ENCODE measurements at regions not wholly inside any gene's neighbourhood (a gene's known extent, or its start where the extent isn't known, plus 50 kb on each side); places are given as distances from the start of the nearest gene placed in this dataset.
"Not testable (repeated sequence)": the region's sequence is repeated elsewhere in the genome, so short reads cannot be mapped to it uniquely, and the experiment has no call there.

- FAIRE-seq (no peak), DNase-seq (ENCODE audit: low spot score) (no peak)
Observed at GRCh38 chrX:18102006-18102405, 118.7 kb downstream of the BEND2 start.

DNA sequence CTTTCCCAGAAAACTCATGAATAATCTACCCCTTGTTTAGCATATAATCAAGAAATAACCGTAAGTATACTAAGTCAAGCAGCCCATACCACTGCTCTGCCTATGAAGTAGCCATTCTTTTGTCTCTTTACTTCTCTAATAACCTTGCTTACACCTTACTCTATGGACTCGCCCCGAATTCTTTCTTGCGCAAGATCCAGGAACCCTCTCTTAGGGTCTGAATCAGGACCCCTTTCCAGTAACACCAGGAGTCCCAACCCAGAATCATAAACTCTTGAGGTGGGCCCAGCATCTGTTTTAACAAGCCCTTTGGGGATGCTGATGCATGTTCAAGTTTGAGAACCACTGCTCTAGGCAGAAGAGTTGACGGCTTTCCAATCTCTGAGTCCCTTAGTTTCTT, 119.6 kb downstream of the BEND2 start:
- FAIRE-seq (no peak), DNase-seq (ENCODE audit: low spot score) (no peak)

DNA sequence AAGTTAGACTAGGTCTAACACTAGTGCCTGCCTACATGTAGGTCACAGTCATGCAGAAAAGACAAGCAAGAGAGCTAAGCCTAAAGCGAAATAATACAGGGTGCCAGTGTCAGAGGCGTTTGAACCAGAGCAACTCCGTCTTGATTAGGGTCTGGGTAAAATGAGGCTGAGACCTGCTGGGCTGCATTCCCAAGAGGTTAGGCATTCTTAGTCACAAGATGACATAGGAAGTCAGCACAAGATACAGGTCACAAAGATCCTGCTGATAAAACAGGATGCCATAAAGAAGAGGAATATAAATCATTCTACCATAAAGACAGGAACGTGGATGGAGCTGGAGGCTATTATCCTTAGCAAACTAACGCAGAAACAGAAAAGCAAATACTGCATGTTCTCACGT, 120.9 kb downstream of the BEND2 start:
- FAIRE-seq, result no peak
- DNase-seq (ENCODE audit: low spot score), result no peak

GRCh38 chrX:18098763-18099162, 121.9 kb downstream of the BEND2 start:
- DNase-seq (ENCODE audit: low spot score), result no peak
- no peak for FAIRE-seq

GRCh38 chrX:18076434-18076833, 144.3 kb downstream of the BEND2 start:
- no peak for DNase-seq (ENCODE audit: low spot score)
- no peak for FAIRE-seq

- DNase-seq (ENCODE audit: low spot score), result no peak
- no peak for FAIRE-seq
Observed at GRCh38 chrX:18075603-18076002, 145.1 kb downstream of the BEND2 start.

DNA sequence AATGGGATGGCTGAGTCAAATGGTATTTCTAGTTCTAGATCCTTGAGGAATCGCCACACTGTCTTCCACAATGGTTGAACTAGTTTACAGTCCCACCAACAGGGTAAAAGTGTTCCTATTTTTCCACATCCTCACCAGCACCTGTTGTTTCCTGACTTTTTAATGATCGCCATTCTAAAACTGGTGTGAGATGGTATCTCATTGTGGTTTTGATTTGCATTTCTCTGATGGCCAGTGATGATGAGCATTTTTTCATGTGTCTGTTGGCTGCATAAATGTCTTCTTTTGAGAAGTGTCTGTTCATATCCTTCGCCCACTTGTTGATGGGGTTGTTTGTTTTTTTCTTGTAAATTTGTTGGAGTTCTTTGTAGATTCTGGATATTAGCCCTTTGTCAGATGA, 152.6 kb downstream of the BEND2 start:
- not testable (repeated sequence) for DNase-seq (ENCODE audit: low spot score); FAIRE-seq

GRCh38 chrX:18065956-18066355, 154.7 kb downstream of the BEND2 start:
- DNase-seq (ENCODE audit: low spot score), result no peak
- no peak for FAIRE-seq

DNA sequence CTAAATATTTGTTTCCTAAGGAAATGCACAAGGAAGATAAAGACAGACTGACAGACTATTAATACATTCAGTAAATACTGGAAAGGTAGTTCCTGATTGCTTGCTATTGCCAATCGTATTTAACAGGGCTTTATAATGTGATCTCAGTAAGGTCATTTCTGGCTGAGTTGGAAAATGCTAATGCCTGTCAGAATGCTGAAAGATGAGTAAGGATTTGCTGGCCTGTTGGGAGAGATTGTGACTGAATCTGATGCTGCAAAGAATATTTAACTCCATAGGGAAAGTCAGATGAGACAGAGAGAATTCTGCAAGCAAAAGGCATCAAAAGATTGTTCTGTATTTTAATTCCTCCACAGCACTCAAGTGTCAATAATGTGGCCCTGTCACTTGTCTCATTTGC, 169.0 kb downstream of the BEND2 start:
- no peak for DNase-seq (ENCODE audit: low spot score)
- no peak for FAIRE-seq

DNA sequence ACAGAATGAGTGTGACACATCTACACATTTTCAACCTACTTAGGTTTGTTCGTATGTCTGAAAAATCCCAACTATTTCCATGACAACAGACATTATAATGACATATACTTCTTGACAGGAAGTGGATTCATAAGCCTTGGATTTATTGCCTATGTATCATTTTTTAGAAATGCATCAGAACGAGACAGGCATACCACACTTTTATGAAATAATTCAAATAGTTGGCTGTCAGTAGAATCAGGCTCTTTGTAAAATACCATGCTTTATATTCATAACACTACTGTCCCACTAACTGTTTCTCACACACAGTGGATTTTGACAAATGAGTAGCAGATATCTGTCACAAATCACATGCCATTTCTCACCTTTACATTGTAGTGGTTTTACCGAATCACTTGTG, 173.2 kb downstream of the BEND2 start:
- no peak for DNase-seq (ENCODE audit: low spot score)

DNA sequence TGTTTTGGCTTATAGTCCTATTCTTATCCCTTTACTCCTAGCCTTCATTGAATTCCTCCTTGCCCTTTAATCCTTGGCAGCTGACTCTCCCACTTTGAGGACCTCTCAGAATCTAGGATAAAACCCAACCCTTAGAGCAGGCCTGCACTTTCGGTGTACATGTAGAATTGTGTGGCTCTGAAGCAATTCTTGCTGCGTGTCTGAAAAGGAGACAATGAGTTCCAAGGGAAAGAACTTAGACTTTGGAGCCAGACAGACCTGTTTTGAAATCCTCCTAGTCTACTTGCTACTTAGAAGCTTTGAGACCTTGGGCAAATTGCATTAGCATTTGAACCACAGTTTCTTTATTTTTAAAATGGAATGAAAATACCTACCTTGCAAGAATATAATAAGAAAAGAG, 175.2 kb downstream of the BEND2 start:
- DNase-seq (ENCODE audit: low spot score) (no peak), FAIRE-seq (no peak)

More for the DNA sequence above, 173.2 kb downstream of the BEND2 start:
- no peak for FAIRE-seq

GRCh38 chrX:18042776-18043175, 177.9 kb downstream of the BEND2 start:
- no peak for DNase-seq (ENCODE audit: low spot score)
- no peak for FAIRE-seq

GRCh38 chrX:18041656-18042055, 179.0 kb downstream of the BEND2 start:
- FAIRE-seq, result no peak
- no peak for DNase-seq (ENCODE audit: low spot score)

- FAIRE-seq, result no peak
- no peak for DNase-seq (ENCODE audit: low spot score)
Observed at GRCh38 chrX:18039023-18039422, 177.9 kb upstream of the RAI2 start.

DNA sequence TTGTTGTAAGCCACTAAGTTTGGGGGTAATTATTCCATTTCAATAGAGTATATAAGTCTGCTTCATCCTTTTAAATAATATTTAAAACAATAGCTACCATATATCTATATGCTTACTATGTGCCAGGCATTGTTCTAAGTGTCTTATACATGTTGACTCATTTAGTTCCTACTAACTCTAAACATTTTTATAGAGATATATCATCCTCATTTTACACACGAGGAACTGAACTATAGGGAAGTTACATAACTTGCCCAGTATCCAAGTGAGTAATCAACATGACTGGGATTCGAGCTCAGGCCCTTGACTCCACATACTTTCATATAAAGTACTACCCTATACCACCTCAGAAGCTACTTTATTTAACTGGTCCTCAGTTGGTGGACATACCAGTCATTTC, 175.3 kb upstream of the RAI2 start:
- no peak for DNase-seq (ENCODE audit: low spot score)
- no peak for FAIRE-seq

GRCh38 chrX:18034945-18035344, 173.8 kb upstream of the RAI2 start:
- no peak for FAIRE-seq
- no peak for DNase-seq (ENCODE audit: low spot score)

DNA sequence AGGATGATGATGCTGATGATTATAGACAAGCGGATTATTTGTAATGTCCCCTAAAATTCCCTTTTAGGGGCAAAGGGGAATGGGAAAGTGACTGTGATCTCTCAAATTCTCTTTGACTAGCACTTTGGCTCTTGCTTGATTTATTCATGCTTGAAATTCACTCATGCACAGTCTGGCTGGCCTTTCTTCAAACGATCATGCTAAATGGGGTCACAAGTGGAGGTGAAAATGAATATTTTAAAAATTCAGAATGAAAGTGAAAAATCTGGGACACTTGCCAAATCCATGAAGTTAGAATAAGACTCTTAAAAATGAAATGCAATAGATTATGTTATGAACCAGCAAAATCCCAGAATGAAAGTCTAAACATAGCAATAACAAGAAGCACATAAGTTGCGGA, 173.4 kb upstream of the RAI2 start:
- no peak for DNase-seq (ENCODE audit: low spot score)
- FAIRE-seq, result no peak

DNA sequence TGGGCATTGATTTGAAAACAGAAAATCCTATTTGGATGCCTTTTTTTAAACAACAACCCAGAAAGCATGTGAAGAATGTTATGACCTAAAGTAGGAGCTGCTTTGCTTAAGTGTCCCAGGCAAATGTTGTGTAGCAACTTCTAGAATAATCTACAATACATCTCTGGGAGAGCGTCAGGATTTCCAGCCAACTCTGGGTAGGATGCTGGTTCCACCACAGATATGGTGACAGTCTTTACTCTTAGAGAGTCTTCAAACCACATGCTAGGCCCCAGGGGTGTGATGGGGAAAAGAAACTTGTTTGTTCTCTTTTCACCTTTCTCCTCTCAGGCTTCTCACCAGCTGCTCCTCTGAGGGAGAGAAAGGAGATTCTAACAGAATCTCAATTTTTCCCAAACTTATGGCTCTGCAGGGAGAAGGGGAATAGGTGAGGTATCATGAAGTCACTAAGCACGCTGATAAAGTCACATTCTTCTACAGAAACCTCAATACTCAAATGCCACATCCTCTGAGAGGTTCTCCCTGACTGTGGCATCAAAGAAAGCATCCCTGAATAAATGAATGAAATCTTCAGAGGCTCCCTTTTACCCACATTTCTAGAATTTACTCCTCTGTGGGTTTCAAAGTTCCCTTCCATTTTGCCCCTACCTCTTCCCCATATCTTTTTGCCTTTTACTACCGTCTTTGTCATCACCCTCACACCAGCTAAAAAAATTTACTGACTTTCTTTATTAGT, 171.6 kb upstream of the RAI2 start:
- FAIRE-seq, result no peak

DNA sequence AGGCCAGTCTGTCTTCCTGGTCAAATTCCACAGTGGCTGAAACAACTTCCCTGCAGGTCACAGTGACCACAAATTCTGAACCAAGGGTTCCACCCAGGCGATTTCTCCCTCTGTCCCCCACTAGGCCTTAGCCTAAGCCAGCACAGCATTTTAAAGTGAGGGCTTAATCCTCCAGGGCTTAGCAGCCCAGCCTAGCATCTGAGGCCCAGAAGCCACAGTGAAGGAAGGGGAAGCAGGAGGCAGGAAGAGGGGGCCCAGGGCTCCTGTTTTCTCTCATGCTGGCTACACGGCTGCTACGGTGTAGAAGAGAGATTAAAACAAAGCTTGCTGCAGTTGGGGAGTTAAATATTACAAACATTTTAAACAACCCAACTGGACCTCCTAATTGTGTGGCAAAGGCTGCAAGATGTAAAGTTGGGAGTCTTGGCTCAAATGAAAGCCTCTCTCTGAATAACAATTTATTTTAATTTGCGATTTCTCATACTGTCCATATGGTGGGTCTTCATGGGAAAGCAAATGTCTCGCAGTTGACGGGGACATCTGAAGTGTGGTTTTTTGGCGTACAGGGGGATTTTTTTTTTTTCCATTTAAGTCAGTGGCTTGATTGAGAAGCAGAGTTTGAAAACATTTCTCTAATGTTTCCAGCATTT, 170.8 kb upstream of the RAI2 start:
- DNase-seq (ENCODE audit: low spot score) (no peak), FAIRE-seq (no peak)

More for the DNA sequence above, 171.6 kb upstream of the RAI2 start:
- no peak for DNase-seq (ENCODE audit: low spot score)

DNA sequence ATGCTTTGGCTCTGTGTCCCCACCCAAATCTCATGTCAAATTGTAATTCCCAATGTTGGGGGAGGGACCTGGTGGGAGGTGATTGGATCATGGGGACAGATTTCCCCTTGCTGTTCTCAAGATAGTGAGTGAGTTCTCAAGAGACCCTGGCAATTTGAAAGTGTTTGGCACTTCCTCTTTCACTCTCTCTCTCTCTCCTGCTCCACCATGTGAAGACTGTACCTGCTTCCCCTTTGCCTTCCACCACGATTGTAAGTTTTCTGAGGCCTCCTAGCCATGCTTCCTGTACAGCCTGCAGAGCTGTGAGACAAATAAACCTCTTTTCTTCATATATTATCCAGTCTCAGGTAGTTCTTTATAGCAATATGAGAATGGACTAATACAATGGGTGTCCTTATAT, 169.6 kb upstream of the RAI2 start:
- not testable (repeated sequence) for FAIRE-seq

DNA sequence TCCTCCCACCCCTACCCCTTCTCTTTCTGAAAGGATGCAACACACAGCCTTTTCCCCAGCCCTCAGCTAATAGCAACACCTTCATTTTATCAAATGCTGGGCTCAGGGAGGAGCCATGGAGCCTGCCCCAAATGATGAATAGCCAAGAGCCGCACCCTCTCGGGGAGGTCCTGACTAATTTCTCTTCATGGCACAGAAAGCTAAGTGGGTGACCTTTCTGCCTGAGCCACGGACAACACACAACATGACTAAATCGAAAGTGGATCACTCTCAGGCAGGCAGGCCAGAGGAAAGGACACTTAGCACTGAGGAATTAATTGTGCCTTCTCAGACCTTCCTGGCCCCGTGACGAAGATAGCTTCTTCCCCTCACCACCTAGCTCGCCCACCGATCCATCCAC, 165.1 kb upstream of the RAI2 start:
- DNase-seq (ENCODE audit: low spot score) (no peak), FAIRE-seq (no peak)

More for the DNA sequence above, 169.6 kb upstream of the RAI2 start:
- not testable (repeated sequence) for DNase-seq (ENCODE audit: low spot score)

DNA sequence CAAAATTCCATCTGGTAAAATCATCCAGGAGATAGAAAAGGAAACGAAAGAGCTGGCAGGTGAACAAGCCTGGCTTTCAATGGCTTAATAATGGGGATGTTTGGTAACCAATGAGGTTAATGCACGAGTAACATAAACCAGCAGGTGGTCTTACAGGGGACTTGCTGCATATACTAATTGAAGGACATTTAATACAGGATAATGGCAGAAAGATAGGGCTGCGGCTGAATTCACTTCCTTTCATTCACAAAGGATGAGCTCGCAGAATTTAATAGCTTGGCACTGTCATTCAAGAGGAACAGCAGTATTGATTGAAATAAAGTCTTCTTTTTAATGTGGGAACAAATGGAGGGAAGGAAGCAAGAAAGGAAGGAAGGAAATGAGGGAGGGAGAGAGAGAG, 156.3 kb upstream of the RAI2 start:
- FAIRE-seq (no peak), DNase-seq (ENCODE audit: low spot score) (no peak)

GRCh38 chrX:18016941-18017340, 155.8 kb upstream of the RAI2 start:
- DNase-seq (ENCODE audit: low spot score), result no peak

More at GRCh38 chrX:18016941-18017340, 155.8 kb upstream of the RAI2 start:
- no peak for FAIRE-seq

Data from RCC 7860 (cell line).